CD14-positive monocyte (primary cell): ENCODE measurements at regions not wholly inside any gene's neighbourhood (a gene's known extent, or its start where the extent isn't known, plus 50 kb on each side); places are given as distances from the start of the nearest gene placed in this dataset.

Experiments used
- DNase-seq, 3 donors: peaks; one replicate each; pipeline ENCODE4 v3.0.0-alpha.2; 2011 to 2022
- H2AFZ ChIP-seq: 2 replicates; pipeline ENCODE4 v1.6.0; 2012; ENCODE audit warnings: mild to moderate bottlenecking, low read depth, low read length, inconsistent platforms; ENCODE audit not compliant: insufficient read depth, poor library complexity, severe bottlenecking
- H3K27ac ChIP-seq, 2 donors: 1 replicate in 1 of 2; 2 replicates in 1 of 2; pipeline ENCODE4 v1.5.1; 2012 to 2013; ENCODE audit warnings: low read length in 2 of 2, control low read depth in 1 of 2, inconsistent platforms in 1 of 2, low read depth in 1 of 2, mild to moderate bottlenecking in 1 of 2
- H3K27me3 ChIP-seq, 2 donors: one replicate each; pipeline versions ENCODE4 v1.6.0 to v1.6.1; 2011 to 2013; ENCODE audit warnings: low read length in 2 of 2; ENCODE audit not compliant: control insufficient read depth in 2 of 2, insufficient read depth in 2 of 2
- H3K36me3 ChIP-seq, 2 donors: replicated peaks in 1 of 2; 1 replicate in 1 of 2; 2 replicates in 1 of 2; pipeline versions ENCODE4 v1.5.1 to v1.6.1; 2012 to 2013; ENCODE audit warnings: low read length in 2 of 2, control low read depth in 1 of 2, inconsistent platforms in 1 of 2, mild to moderate bottlenecking in 1 of 2; ENCODE audit not compliant: insufficient read depth in 2 of 2, control insufficient read depth in 1 of 2
- H3K4me1 ChIP-seq, 2 donors: 1 replicate in 1 of 2; 2 replicates in 1 of 2; pipeline versions ENCODE4 v1.5.1 to v1.6.1; 2012 to 2013; ENCODE audit warnings: low read length in 2 of 2, control low read depth in 1 of 2, inconsistent platforms in 1 of 2, mild to moderate bottlenecking in 1 of 2, moderate library complexity in 1 of 2; ENCODE audit not compliant: insufficient read depth in 2 of 2, control insufficient read depth in 1 of 2
- H3K4me2 ChIP-seq: replicated peaks from 2 replicates; pipeline ENCODE3; 2012; ENCODE audit warnings: low read length, moderate library complexity, mild to moderate bottlenecking; ENCODE audit not compliant: poor library complexity, severe bottlenecking; ENCODE audit errors: extremely low read depth
- H3K4me3 ChIP-seq, 3 experiments: fragments of 200-600 bp in 1 of 3; sonication (generic) in 1 of 3; replicated peaks in 1 of 3; 1 replicate in 2 of 3; 2 replicates in 1 of 3; pipeline ENCODE4 v1.5.1; 2011 to 2013; ENCODE audit warnings: low read length in 3 of 3, mild to moderate bottlenecking in 3 of 3, control low read depth in 2 of 3, low read depth in 2 of 3, inconsistent platforms in 1 of 3, moderate library complexity in 1 of 3
- H3K79me2 ChIP-seq: 2 replicates; pipeline ENCODE4 v1.6.0; 2012; ENCODE audit warnings: mild to moderate bottlenecking, control low read depth, inconsistent platforms, low read length, moderate library complexity; ENCODE audit not compliant: insufficient read depth
- H3K9ac ChIP-seq: 2 replicates; pipeline ENCODE4 v1.6.0; 2017; ENCODE audit warnings: low read length, mild to moderate bottlenecking; ENCODE audit not compliant: insufficient read depth, poor library complexity, severe bottlenecking
- H3K9me3 ChIP-seq, 2 donors: replicated peaks in 1 of 2; 1 replicate in 1 of 2; 2 replicates in 1 of 2; pipeline versions ENCODE4 v1.5.1 to v1.6.1; 2012 to 2013; ENCODE audit warnings: low read length in 2 of 2, control low read depth in 1 of 2; ENCODE audit not compliant: control insufficient read depth in 1 of 2, insufficient read depth in 1 of 2
- H4K20me1 ChIP-seq: 2 replicates; pipeline ENCODE4 v1.6.0; 2012; ENCODE audit warnings: mild to moderate bottlenecking, low read length, control low read depth, moderate library complexity; ENCODE audit not compliant: insufficient read depth
- H3K27ac Mint-ChIP-seq, 7 donors: one replicate each; pipeline ENCODE4 v1.8.0; 2020; ENCODE audit warnings: mild to moderate bottlenecking in 7 of 7, mixed read lengths in 7 of 7, moderate library complexity in 6 of 7, inconsistent platforms in 2 of 7
- H3K27me3 Mint-ChIP-seq, 3 donors: one replicate each; pipeline ENCODE4 v1.8.0; 2021 to 2022; ENCODE audit warnings: low read depth in 3 of 3, mild to moderate bottlenecking in 3 of 3, mixed read lengths in 3 of 3, moderate library complexity in 3 of 3, inconsistent platforms in 1 of 3
- H3K36me3 Mint-ChIP-seq, 2 donors: one replicate each; pipeline ENCODE4 v1.8.0; 2020; ENCODE audit warnings: mixed read lengths in 2 of 2, inconsistent platforms in 1 of 2, mild to moderate bottlenecking in 1 of 2
- H3K4me1 Mint-ChIP-seq: one replicate; pipeline ENCODE4 v1.8.0; 2020; ENCODE audit warnings: mild to moderate bottlenecking, mixed read lengths
- H3K4me3 Mint-ChIP-seq, 2 donors: one replicate each; pipeline ENCODE4 v1.8.0; 2020; ENCODE audit warnings: mild to moderate bottlenecking in 2 of 2, mixed read lengths in 2 of 2, moderate library complexity in 1 of 2
- H3K9me3 Mint-ChIP-seq, 7 donors: one replicate each; pipeline ENCODE4 v1.8.0; 2020 to 2022; ENCODE audit warnings: mixed read lengths in 7 of 7, mild to moderate bottlenecking in 6 of 7, moderate library complexity in 6 of 7, inconsistent platforms in 2 of 7
- WGBS: methylation state at CpG from one replicate; pipeline ENCODE4 v1.1.5; 2013; ENCODE audit warnings: missing lambda C conversion rate; ENCODE audit not compliant: insufficient coverage; 5-methylcytosine and 5-hydroxymethylcytosine counted together
- intact Hi-C, 2 donors: fragments of 100-400 bp; cut with micrococcal nuclease; formaldehyde crosslinking; loops; one replicate each; pipeline versions ENCODE4 v1.15.0 to v1.15.1; 2023
- TF ChIP-seq, protein P1 (sequence below): fragments of 200-600 bp; IDR thresholded peaks from one replicate; pipeline ENCODE4 v1.8.0; 2022; ENCODE audit warnings: antibody characterized with exemption, mild to moderate bottlenecking

DNA sequence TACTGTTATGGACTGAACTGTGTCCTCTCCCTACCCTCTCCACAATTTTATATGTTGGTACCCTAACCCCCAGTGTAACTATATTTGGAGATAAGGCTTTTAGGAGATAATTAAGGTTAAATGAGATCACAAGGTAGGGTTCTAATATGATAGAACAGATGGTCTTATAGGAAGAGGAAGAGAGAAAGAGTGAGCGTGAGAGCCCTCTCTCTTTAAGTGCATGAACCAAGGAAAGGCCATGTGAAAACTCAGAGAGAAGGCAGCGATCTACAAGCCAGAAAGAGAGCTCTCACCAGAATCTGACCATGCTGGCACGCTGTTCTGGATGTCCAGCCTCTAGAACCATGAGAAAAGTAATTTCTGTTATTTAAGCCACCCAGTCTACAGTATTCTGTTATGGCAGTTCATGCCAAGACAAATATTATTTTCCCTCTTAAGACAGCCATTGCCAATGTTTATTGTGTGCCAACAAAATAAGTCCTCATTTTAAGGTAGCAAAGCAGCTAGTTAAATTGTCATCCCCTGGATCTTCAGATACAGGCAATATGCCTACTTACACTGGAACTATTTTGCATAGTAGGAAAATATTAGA, 336.2 kb downstream of the MID1IP1 start:
- TF ChIP-seq, protein P1, sequence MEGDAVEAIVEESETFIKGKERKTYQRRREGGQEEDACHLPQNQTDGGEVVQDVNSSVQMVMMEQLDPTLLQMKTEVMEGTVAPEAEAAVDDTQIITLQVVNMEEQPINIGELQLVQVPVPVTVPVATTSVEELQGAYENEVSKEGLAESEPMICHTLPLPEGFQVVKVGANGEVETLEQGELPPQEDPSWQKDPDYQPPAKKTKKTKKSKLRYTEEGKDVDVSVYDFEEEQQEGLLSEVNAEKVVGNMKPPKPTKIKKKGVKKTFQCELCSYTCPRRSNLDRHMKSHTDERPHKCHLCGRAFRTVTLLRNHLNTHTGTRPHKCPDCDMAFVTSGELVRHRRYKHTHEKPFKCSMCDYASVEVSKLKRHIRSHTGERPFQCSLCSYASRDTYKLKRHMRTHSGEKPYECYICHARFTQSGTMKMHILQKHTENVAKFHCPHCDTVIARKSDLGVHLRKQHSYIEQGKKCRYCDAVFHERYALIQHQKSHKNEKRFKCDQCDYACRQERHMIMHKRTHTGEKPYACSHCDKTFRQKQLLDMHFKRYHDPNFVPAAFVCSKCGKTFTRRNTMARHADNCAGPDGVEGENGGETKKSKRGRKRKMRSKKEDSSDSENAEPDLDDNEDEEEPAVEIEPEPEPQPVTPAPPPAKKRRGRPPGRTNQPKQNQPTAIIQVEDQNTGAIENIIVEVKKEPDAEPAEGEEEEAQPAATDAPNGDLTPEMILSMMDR: no peak
- H3K4me1 ChIP-seq: no peaks in the 10 kb centered on the region
- H3K27ac ChIP-seq: no peak overlapping the region
- H4K20me1 ChIP-seq: no peaks in the 10 kb centered on the region
- Mint-ChIP-seq H3K27ac (no peak overlapping the region), H3K9me3 (peaks cover 0 to 4% (median 0%) of the 10 kb centered on the region in 7 donors), H3K27me3 (peaks cover 0 to 2% (median 0%) of the 10 kb centered on the region in 3 donors), H3K36me3 (no peaks in the 10 kb centered on the region), H3K4me3 (no peak overlapping the region), H3K4me1 (peaks cover 7% of the 10 kb centered on the region)
- H3K36me3 ChIP-seq: no peaks in the 10 kb centered on the region
- H3K27me3 ChIP-seq: no peaks in the 10 kb centered on the region
- no peak overlapping the region for H3K4me2 ChIP-seq
- no peak overlapping the region for H2AFZ ChIP-seq
- H3K9me3 ChIP-seq: no peaks in the 10 kb centered on the region
- H3K9ac ChIP-seq: no peak overlapping the region
- no CpG with 5 or more reads among the region's 3 CpGs for WGBS
- no peak overlapping the region for H3K4me3 ChIP-seq
- no peaks in the 10 kb centered on the region for H3K79me2 ChIP-seq
- DNase-seq: no peak
- intact Hi-C loops: no loop called here

GRCh38 chrX:39140581-39140980, 339.3 kb downstream of the MID1IP1 start:
- Mint-ChIP-seq H3K4me3 (no peak overlapping the region), H3K27ac (no peak overlapping the region), H3K9me3 (peaks cover 0 to 4% (median 1%) of the 10 kb centered on the region in 7 donors), H3K4me1 (peaks cover 29% of the 10 kb centered on the region), H3K27me3 (peaks cover 0 to 2% (median 0%) of the 10 kb centered on the region in 3 donors), H3K36me3 (no peaks in the 10 kb centered on the region)
- no CpG with 5 or more reads among the region's 3 CpGs for WGBS
- H4K20me1 ChIP-seq: no peaks in the 10 kb centered on the region
- no peak overlapping the region for H3K9ac ChIP-seq
- no peak overlapping the region for H2AFZ ChIP-seq
- H3K4me2 ChIP-seq: no peak overlapping the region
- intact Hi-C loops: loop anchor here (10.0 kb wide), 4 partner anchors 76 to 256 kb away; no protein-coding TSS in a partner anchor
- no peak overlapping the region for H3K4me3 ChIP-seq
- no peaks in the 10 kb centered on the region for H3K9me3 ChIP-seq
- no peaks in the 10 kb centered on the region for H3K27me3 ChIP-seq
- no peak overlapping the region for H3K27ac ChIP-seq
- no peaks in the 10 kb centered on the region for H3K36me3 ChIP-seq
- DNase-seq: no peak
- TF ChIP-seq, protein P1: no peak
- peaks cover 22 to 23% of the 10 kb centered on the region in 2 donors for H3K4me1 ChIP-seq
- H3K79me2 ChIP-seq: no peaks in the 10 kb centered on the region
